NCI-H748 (cell line): ENCODE measurements at regions not wholly inside any gene's neighbourhood (a gene's known extent, or its start where the extent isn't known, plus 50 kb on each side); places are given as distances from the start of the nearest gene placed in this dataset.
"Not testable (repeated sequence)": the region's sequence is repeated elsewhere in the genome, so short reads cannot be mapped to it uniquely, and the experiment has no call there.

ENCODE experiments used
- DNase-seq: peaks from one replicate; lab custom pipeline; 2025; ENCODE audit not compliant: unreplicated experiment; lab: John Stamatoyannopoulos, UW

DNA sequence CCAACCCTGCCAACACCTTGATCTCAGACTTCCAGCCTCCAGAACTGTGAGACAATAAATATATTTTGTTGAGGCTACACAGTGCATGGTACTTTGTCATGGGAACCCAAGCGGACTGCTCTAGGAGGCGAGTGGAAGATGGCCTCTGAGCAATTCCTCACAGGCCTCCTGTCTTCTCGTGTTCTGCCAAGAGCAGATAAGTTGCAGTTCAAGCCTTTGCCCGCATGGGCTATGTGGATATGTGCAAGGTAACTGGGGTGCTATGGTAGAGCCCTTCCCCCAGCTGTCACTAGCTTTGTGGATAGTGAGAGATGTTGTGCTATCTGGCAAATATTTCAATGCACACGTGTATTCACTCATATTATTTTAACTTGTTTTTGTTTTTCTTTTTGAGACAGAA is 156.0 kb upstream of the BCOR start:
- no peak for DNase-seq

GRCh38 chrX:40249582-40249981 is 151.8 kb upstream of the BCOR start:
- no peak for DNase-seq

DNA sequence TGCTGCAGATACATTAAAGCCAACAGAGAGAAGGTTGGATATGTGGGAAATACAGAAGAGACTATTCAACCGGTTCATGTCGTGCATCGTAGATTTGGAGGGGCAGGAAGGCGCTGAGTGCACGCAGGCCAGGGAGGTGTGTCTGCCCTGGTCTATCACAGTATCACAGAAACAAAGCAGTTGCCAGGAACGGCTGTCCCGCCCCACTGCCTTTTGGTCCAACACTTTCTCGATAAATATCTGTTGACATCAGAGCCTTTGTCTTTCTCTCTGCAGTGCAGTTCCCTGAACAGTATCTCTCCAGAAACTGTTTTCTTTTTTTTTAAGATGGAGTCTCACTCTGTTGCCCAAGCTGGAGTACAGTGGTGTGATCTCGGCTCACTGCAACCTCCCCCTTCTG is 151.1 kb upstream of the BCOR start:
- no peak for DNase-seq

DNA sequence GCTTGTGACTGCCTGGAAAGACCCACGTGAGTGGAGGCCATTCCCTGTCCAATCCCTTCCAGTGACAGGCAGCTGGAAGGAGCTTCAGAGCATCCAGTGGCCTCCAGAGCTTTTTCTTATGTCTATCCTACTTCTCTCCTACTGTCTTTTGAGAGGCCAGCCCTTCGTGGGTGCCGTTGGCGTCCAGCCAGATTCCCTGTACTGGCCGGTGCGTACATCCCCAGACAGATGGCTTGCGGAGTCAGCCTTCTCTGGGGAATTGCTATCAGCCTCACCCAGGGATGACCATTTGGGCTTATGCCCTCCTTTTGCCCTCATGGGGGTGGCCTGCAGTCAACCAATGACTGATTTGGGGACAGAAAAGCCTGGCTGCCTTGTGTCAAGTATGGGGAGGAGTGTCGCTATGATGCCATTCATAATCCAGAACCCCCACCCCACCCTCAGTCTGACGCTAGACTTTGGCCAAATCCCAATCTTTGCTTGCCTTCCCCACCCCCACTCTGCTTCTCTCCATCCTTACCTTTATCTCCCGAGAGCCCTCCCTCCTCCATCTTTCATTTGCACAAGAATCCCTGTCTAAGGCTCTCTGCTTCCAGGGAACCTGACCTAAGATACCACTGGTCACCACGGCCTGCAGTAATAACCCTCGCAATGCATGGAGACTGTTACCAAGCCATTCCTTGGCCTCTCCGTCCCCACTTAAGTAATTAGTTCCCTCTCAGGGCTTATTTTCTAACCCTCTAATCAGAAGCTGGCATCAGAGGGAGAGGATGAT is 150.3 kb upstream of the BCOR start:
- DNase-seq, result no peak

DNA sequence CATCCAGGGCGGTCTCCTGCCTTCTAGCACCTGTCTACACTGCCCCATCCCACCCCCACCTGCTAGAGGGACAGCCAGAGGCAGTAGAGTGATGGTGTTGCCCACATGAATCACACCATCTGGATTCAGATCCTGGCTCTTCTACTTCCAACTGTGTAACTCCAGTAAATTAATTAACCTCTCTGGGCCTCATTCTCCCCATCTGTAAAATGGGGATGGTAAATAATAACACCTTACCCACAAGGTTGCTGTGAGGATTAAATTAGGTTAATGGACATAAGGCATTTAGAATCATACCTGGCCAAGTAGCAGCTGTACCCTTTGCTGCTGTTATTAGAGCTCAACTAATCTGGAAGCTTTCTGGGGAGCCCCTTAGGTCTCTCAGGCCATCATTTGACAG is 149.6 kb upstream of the BCOR start:
- no peak for DNase-seq

GRCh38 chrX:40245488-40246071 is 147.8 kb upstream of the BCOR start:
- peak; percentile 4 for DNase-seq

- DNase-seq, result peak; percentile 44
These were observed 147.2 kb upstream of the BCOR start for GRCh38 chrX:40244980-40245379.

DNA sequence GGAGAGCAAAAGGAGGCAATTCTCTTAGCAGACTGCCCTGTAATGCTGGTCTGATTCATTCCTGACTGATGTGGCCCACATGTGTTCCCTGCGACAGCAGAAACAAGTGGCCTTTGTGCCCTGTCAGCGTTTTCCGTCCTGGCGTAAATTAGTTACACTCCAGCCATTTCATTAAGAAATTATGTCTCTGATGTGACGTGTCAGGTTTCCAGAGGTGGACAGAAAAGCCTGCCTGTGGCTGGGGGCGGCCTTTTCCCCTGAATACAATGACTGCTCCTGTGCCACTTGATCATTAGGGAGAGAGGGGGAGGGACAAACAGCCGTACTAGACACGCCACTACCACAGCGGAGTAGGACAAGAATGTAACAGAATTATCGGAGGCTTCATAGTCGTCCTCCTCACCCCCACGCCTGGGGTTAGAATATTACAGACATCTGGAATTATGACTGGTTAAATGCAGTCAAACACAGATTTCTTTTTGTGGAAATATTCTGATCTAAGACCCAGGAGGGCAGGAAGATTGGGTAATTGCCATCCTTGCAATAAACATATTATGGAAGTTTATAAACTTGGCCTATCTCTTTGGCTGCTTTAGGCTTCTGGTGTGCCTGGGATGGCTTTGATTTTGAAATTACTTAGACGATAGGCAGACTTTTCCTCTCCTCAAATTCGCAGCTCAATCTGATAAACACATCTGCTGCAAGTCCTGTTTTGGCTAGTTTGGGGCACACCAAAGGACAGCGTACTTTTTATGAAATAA is 146.2 kb upstream of the BCOR start:
- DNase-seq, result no peak

DNA sequence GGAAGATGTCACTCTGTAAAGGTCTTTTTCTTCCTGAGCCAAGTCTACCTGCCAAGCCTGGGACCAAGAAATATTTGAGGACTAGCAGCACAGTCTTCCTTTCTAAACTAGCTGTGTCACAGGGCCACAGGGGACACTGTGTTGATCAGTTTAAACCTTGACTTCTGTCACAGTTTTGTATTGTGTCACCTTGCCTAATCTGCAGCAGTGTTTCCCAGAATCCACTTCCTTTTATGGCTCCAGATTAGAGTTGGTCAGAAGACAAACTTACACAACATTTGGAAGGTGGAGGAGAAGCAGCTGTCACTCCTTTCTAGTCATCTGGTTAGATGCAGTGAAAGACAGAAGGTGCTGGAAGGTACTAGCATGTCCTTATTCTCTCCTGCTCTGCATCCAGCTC is 143.1 kb upstream of the BCOR start:
- DNase-seq, result no peak

GRCh38 chrX:40237731-40238178 is 140.0 kb upstream of the BCOR start:
- no peak for DNase-seq

DNA sequence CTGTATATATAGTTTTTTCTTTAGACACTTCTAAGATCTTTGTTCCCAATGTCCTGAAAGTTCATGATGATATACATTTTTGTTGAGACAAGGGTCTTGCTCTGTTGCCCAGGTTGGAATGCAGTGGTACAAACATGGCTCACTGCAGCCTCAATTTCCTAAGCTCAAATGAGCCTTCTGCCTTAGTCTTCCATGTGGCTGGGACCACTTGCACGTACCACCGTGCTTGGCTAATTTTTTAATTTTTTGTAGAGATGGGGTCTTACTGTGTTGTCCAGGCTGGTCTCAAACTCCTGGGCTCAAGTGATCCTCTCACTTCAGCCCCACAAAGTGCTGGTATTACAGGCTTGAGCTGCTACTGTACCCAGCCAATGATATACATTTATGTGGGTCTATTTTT is 132.9 kb upstream of the BCOR start:
- DNase-seq, result no peak

- DNase-seq, result no peak
These were observed 129.4 kb upstream of the BCOR start for GRCh38 chrX:40227125-40227524.

DNA sequence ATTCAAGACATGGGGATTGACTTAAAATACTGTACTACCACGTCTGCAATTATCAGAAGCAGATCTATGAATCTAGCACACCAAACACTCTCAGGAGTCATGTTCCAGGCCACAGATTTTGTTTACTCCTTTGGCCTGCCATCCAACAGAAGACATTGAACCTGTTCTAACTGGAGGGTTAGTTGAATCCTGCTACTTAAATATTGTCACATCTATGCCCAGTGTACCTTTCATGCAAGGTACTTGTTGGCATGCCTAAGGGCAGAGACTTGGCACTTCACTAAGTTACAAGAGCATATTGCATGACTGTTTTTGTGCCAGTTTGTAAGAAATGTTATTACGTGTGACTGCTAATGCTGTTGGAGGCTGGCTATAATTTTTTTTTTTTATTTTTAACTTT is 126.9 kb upstream of the BCOR start:
- no peak for DNase-seq

DNA sequence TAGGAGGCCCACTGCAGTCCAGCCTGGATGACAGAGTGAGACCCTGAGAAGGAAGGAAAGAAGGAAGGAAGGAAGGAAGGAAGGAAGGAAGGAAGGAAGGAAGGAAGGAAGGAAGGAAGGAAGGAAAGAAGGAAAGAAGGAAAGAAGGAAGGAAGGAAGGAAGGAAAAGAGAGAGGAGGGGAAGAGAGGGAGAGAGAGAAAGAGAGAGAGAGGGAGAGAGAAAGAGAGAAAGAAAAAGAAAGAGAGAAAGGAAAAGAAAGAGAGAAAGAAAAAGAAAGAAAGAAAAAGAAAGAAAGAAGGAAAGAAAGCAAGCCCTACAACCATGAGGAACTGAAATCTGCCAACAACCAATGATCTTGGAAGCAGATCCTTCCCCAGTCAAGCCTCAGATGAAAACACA is 124.9 kb upstream of the BCOR start:
- DNase-seq, result not testable (repeated sequence)

GRCh38 chrX:40213092-40213491 is 115.3 kb upstream of the BCOR start:
- DNase-seq, result no peak

- DNase-seq, result no peak
These were observed 112.3 kb upstream of the BCOR start for GRCh38 chrX:40209951-40210617.

DNA sequence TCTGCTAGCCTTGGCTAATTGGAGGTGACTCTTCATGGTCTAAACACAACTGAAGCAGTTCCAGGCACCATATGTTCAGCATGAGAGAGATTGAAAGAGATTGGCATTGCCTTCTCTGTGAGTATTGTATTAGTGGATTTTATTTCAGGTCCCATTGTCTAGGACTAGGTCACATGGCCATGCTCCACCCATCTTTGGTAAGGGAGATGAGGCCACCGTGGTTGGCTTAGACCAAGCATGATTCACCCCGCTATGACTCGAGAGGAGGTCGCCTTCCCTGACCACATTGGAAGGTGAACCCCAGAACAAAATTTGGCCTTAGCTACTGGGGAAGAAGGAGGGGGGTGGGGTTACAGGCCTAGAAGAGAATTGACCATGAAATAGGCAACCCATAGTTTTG is 109.9 kb upstream of the BCOR start:
- DNase-seq, result no peak

DNA sequence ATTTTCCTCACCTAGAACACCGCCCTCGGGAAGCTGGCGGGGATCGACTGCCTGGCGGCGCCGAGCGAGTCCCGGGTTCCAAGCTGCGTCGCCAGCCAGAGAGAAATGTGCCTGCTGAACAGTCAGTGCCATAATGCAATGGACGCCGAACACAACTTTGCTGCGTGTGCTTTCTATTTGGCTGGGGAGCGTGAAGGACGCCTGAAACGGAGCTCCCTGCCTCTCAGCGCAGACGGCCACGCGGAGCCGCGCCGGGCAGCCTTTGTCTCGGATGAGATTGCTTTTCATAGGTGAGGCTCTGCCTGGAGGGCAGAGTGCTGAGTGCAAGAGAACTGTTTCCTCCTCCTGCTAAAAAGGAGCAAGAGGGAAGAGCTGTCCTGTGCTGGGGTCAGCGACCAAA is 107.7 kb upstream of the BCOR start:
- DNase-seq, result no peak

- no peak for DNase-seq
These were observed 104.7 kb upstream of the BCOR start for GRCh38 chrX:40202456-40202855.

GRCh38 chrX:40201329-40201885 is 103.6 kb upstream of the BCOR start:
- DNase-seq, result peak; percentile 14

DNA sequence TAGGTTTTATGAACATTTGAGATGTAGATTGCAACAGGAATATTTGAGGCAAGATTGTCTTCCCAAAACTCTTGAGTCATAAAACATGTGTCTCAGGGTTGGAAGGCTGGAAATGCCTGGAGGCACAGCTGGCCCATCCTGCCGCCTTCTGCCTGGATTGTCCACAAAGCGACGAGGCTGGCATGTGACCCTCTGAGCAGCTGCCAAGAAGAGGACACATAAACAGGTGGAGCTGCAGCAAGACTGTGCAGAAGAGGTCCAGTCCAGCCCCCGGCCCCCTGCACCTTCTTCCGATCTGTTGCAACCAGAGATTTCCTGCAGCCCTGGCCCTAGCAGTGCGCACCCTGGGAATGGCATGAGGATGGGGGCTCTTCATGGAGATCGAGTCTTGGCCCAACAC is 101.9 kb upstream of the BCOR start:
- DNase-seq, result no peak
